ENCODE measurements at regions not wholly inside any gene's neighbourhood (a gene's known extent, or its start where the extent isn't known, plus 50 kb on each side); places are given as distances from the start of the nearest gene placed in this dataset.
"Not testable (repeated sequence)": the region's sequence is repeated elsewhere in the genome, so short reads cannot be mapped to it uniquely, and the experiment has no call there.

GRCh38 chr6:66199171-66199570, 492.1 kb upstream of the EYS start:
- Histone ChIP-seq H3K36me3 (ENCODE audit: control insufficient read depth in 2 of 2, insufficient read depth in 2 of 2, low read length in 1 of 2) (no peaks in the 10 kb centered on the region), H3K27me3 (ENCODE audit: control insufficient read depth in 1 of 2, insufficient read depth in 2 of 2, low read length in 2 of 2) (no peaks in the 10 kb centered on the region), H3K27ac (ENCODE audit: low read depth in 2 of 2, low read length in 1 of 2) (no peak overlapping the region), H3K4me3 (ENCODE audit: low read depth in 1 of 2, low read length in 2 of 2) (no peak overlapping the region), H3K9me3 (ENCODE audit: control insufficient read depth in 2 of 2, insufficient read depth in 1 of 2, low read depth in 1 of 2, low read length in 1 of 2) (peaks cover 0 to 7% of the 10 kb centered on the region in 2 donors), H3K4me1 (ENCODE audit: control insufficient read depth in 2 of 2, insufficient read depth in 2 of 2, low read length in 1 of 2) (no peaks in the 10 kb centered on the region)
- 96 to 97% methylated on average over 2 of the region's 2 CpGs for WGBS, 2 donors

GRCh38 chr6:66198062-66198624, 491.1 kb upstream of the EYS start:
- H3K4me1 ChIP-seq (ENCODE audit: control insufficient read depth in 2 of 2, insufficient read depth in 2 of 2, low read length in 1 of 2), result no peaks in the 10 kb centered on the region
- WGBS, 2 donors, result 69 to 71% methylated on average over 7 of the region's 7 CpGs

GRCh38 chr6:66190858-66191257, 483.8 kb upstream of the EYS start:
- Histone ChIP-seq H3K4me1 (ENCODE audit: control insufficient read depth in 2 of 2, insufficient read depth in 2 of 2, low read length in 1 of 2) (no peaks in the 10 kb centered on the region), H3K27me3 (ENCODE audit: control insufficient read depth in 1 of 2, insufficient read depth in 2 of 2, low read length in 2 of 2) (no peaks in the 10 kb centered on the region), H3K4me3 (ENCODE audit: low read depth in 1 of 2, low read length in 2 of 2) (no peak overlapping the region), H3K36me3 (ENCODE audit: control insufficient read depth in 2 of 2, insufficient read depth in 2 of 2, low read length in 1 of 2) (no peaks in the 10 kb centered on the region), H3K9me3 (ENCODE audit: control insufficient read depth in 2 of 2, insufficient read depth in 1 of 2, low read depth in 1 of 2, low read length in 1 of 2) (no peaks in the 10 kb centered on the region), H3K27ac (ENCODE audit: low read depth in 2 of 2, low read length in 1 of 2) (no peak overlapping the region)
- WGBS, 2 donors, result 67 to 72% methylated on average over 5 of the region's 5 CpGs

More at GRCh38 chr6:66198062-66198624, 491.1 kb upstream of the EYS start:
- H3K4me3 ChIP-seq (ENCODE audit: low read depth in 1 of 2, low read length in 2 of 2), result no peak overlapping the region
- H3K27ac ChIP-seq (ENCODE audit: low read depth in 2 of 2, low read length in 1 of 2), result no peak overlapping the region
- no peaks in the 10 kb centered on the region for H3K27me3 ChIP-seq (ENCODE audit: control insufficient read depth in 1 of 2, insufficient read depth in 2 of 2, low read length in 2 of 2)
- no peaks in the 10 kb centered on the region for H3K36me3 ChIP-seq (ENCODE audit: control insufficient read depth in 2 of 2, insufficient read depth in 2 of 2, low read length in 1 of 2)
- H3K9me3 ChIP-seq (ENCODE audit: control insufficient read depth in 2 of 2, insufficient read depth in 1 of 2, low read depth in 1 of 2, low read length in 1 of 2), result peaks cover 0 to 7% of the 10 kb centered on the region in 2 donors

GRCh38 chr6:66189915-66190314, 482.9 kb upstream of the EYS start:
- H3K27ac ChIP-seq (ENCODE audit: low read depth in 2 of 2, low read length in 1 of 2), result no peak overlapping the region
- no peaks in the 10 kb centered on the region for H3K4me1 ChIP-seq (ENCODE audit: control insufficient read depth in 2 of 2, insufficient read depth in 2 of 2, low read length in 1 of 2)
- 64 to 65% methylated on average over 3 of the region's 3 CpGs for WGBS, 2 donors
- no peaks in the 10 kb centered on the region for H3K9me3 ChIP-seq (ENCODE audit: control insufficient read depth in 2 of 2, insufficient read depth in 1 of 2, low read depth in 1 of 2, low read length in 1 of 2)
- H3K27me3 ChIP-seq (ENCODE audit: control insufficient read depth in 1 of 2, insufficient read depth in 2 of 2, low read length in 2 of 2), result no peaks in the 10 kb centered on the region
- H3K36me3 ChIP-seq (ENCODE audit: control insufficient read depth in 2 of 2, insufficient read depth in 2 of 2, low read length in 1 of 2), result no peaks in the 10 kb centered on the region
- no peak overlapping the region for H3K4me3 ChIP-seq (ENCODE audit: low read depth in 1 of 2, low read length in 2 of 2)

GRCh38 chr6:66186756-66187155, 479.7 kb upstream of the EYS start:
- Histone ChIP-seq H3K36me3 (ENCODE audit: control insufficient read depth in 2 of 2, insufficient read depth in 2 of 2, low read length in 1 of 2) (no peaks in the 10 kb centered on the region), H3K4me3 (ENCODE audit: low read depth in 1 of 2, low read length in 2 of 2) (no peak overlapping the region), H3K27me3 (ENCODE audit: control insufficient read depth in 1 of 2, insufficient read depth in 2 of 2, low read length in 2 of 2) (no peaks in the 10 kb centered on the region), H3K9me3 (ENCODE audit: control insufficient read depth in 2 of 2, insufficient read depth in 1 of 2, low read depth in 1 of 2, low read length in 1 of 2) (no peaks in the 10 kb centered on the region), H3K4me1 (ENCODE audit: control insufficient read depth in 2 of 2, insufficient read depth in 2 of 2, low read length in 1 of 2) (no peaks in the 10 kb centered on the region), H3K27ac (ENCODE audit: low read depth in 2 of 2, low read length in 1 of 2) (no peak overlapping the region)
- 61 to 72% methylated on average over 2 of the region's 2 CpGs for WGBS, 2 donors

GRCh38 chr6:66184091-66184490, 477.1 kb upstream of the EYS start:
- H3K27me3 ChIP-seq (ENCODE audit: control insufficient read depth in 1 of 2, insufficient read depth in 2 of 2, low read length in 2 of 2), result no peaks in the 10 kb centered on the region
- WGBS, 2 donors, result 59 to 74% methylated on average over 1 of the region's 1 CpG
- H3K4me1 ChIP-seq (ENCODE audit: control insufficient read depth in 2 of 2, insufficient read depth in 2 of 2, low read length in 1 of 2), result no peaks in the 10 kb centered on the region
- H3K27ac ChIP-seq (ENCODE audit: low read depth in 2 of 2, low read length in 1 of 2), result no peak overlapping the region
- H3K36me3 ChIP-seq (ENCODE audit: control insufficient read depth in 2 of 2, insufficient read depth in 2 of 2, low read length in 1 of 2), result no peaks in the 10 kb centered on the region
- no peak overlapping the region for H3K4me3 ChIP-seq (ENCODE audit: low read depth in 1 of 2, low read length in 2 of 2)
- no peaks in the 10 kb centered on the region for H3K9me3 ChIP-seq (ENCODE audit: control insufficient read depth in 2 of 2, insufficient read depth in 1 of 2, low read depth in 1 of 2, low read length in 1 of 2)

- Histone ChIP-seq H3K4me1 (ENCODE audit: control insufficient read depth in 2 of 2, insufficient read depth in 2 of 2, low read length in 1 of 2) (no peaks in the 10 kb centered on the region), H3K27ac (ENCODE audit: low read depth in 2 of 2, low read length in 1 of 2) (no peak overlapping the region), H3K9me3 (ENCODE audit: control insufficient read depth in 2 of 2, insufficient read depth in 1 of 2, low read depth in 1 of 2, low read length in 1 of 2) (no peaks in the 10 kb centered on the region), H3K27me3 (ENCODE audit: control insufficient read depth in 1 of 2, insufficient read depth in 2 of 2, low read length in 2 of 2) (no peaks in the 10 kb centered on the region), H3K36me3 (ENCODE audit: control insufficient read depth in 2 of 2, insufficient read depth in 2 of 2, low read length in 1 of 2) (no peaks in the 10 kb centered on the region), H3K4me3 (ENCODE audit: low read depth in 1 of 2, low read length in 2 of 2) (no peak overlapping the region)
- WGBS, 2 donors, result 68 to 73% methylated on average over 3 of the region's 3 CpGs
Observed at GRCh38 chr6:66179361-66179760, 472.3 kb upstream of the EYS start.

- no peaks in the 10 kb centered on the region for H3K36me3 ChIP-seq (ENCODE audit: control insufficient read depth in 2 of 2, insufficient read depth in 2 of 2, low read length in 1 of 2)
- no peaks in the 10 kb centered on the region for H3K4me1 ChIP-seq (ENCODE audit: control insufficient read depth in 2 of 2, insufficient read depth in 2 of 2, low read length in 1 of 2)
- no peak overlapping the region for H3K27ac ChIP-seq (ENCODE audit: low read depth in 2 of 2, low read length in 1 of 2)
- H3K4me3 ChIP-seq (ENCODE audit: low read depth in 1 of 2, low read length in 2 of 2), result no peak overlapping the region
- H3K27me3 ChIP-seq (ENCODE audit: control insufficient read depth in 1 of 2, insufficient read depth in 2 of 2, low read length in 2 of 2), result no peaks in the 10 kb centered on the region
- 81 to 88% methylated on average over 6 of the region's 6 CpGs for WGBS, 2 donors
- H3K9me3 ChIP-seq (ENCODE audit: control insufficient read depth in 2 of 2, insufficient read depth in 1 of 2, low read depth in 1 of 2, low read length in 1 of 2), result peaks cover 0 to 3% of the 10 kb centered on the region in 2 donors
Observed at GRCh38 chr6:66173587-66173986, 466.6 kb upstream of the EYS start.

GRCh38 chr6:66166713-66167112, 459.7 kb upstream of the EYS start:
- 88 to 91% methylated on average over 10 of the region's 10 CpGs for WGBS, 2 donors
- not testable (repeated sequence) for H3K4me1 ChIP-seq (ENCODE audit: control insufficient read depth in 2 of 2, insufficient read depth in 2 of 2, low read length in 1 of 2); H3K27ac ChIP-seq (ENCODE audit: low read depth in 2 of 2, low read length in 1 of 2); H3K36me3 ChIP-seq (ENCODE audit: control insufficient read depth in 2 of 2, insufficient read depth in 2 of 2, low read length in 1 of 2); H3K27me3 ChIP-seq (ENCODE audit: control insufficient read depth in 1 of 2, insufficient read depth in 2 of 2, low read length in 2 of 2); H3K9me3 ChIP-seq (ENCODE audit: control insufficient read depth in 2 of 2, insufficient read depth in 1 of 2, low read depth in 1 of 2, low read length in 1 of 2); H3K4me3 ChIP-seq (ENCODE audit: low read depth in 1 of 2, low read length in 2 of 2)

- Histone ChIP-seq H3K4me1 (ENCODE audit: control insufficient read depth in 2 of 2, insufficient read depth in 2 of 2, low read length in 1 of 2) (no peaks in the 10 kb centered on the region), H3K4me3 (ENCODE audit: low read depth in 1 of 2, low read length in 2 of 2) (no peak overlapping the region), H3K27me3 (ENCODE audit: control insufficient read depth in 1 of 2, insufficient read depth in 2 of 2, low read length in 2 of 2) (no peaks in the 10 kb centered on the region), H3K36me3 (ENCODE audit: control insufficient read depth in 2 of 2, insufficient read depth in 2 of 2, low read length in 1 of 2) (no peaks in the 10 kb centered on the region), H3K9me3 (ENCODE audit: control insufficient read depth in 2 of 2, insufficient read depth in 1 of 2, low read depth in 1 of 2, low read length in 1 of 2) (peaks cover 12 to 14% of the 10 kb centered on the region in 2 donors), H3K27ac (ENCODE audit: low read depth in 2 of 2, low read length in 1 of 2) (no peak overlapping the region)
- 52 to 62% methylated on average over 1 of the region's 1 CpG for WGBS, 2 donors
Observed at GRCh38 chr6:66161546-66162108, 454.6 kb upstream of the EYS start.

Data from esophagus (tissue), 2 donors.